ENCODE measurements at regions not wholly inside any gene's neighbourhood (a gene's known extent, or its start where the extent isn't known, plus 50 kb on each side); places are given as distances from the start of the nearest gene placed in this dataset.

- H3K9me3 Mint-ChIP-seq (ENCODE audit: unreplicated experiment): no peaks in the 10 kb centered on the region
- H3K36me3 Mint-ChIP-seq (ENCODE audit: low read depth, unreplicated experiment): no peaks in the 10 kb centered on the region
- H3K27ac Mint-ChIP-seq (ENCODE audit: unreplicated experiment): no peak overlapping the region
- DNase-seq (ENCODE audit: low spot score): no peak
- H3K4me1 Mint-ChIP-seq (ENCODE audit: unreplicated experiment): no peaks in the 10 kb centered on the region
- H3K27me3 Mint-ChIP-seq (ENCODE audit: unreplicated experiment): peaks cover 1% of the 10 kb centered on the region
- no peak overlapping the region for H3K4me3 Mint-ChIP-seq (ENCODE audit: unreplicated experiment)
- no peak for TF ChIP-seq CTCF (IDR thresholded peaks at IDR 0.05; ENCODE audit: unreplicated experiment)
Measured at GRCh38 chr4:33715841-33716395, 2528.4 kb downstream of the ARAP2 start.

GRCh38 chr4:33722254-33722653 lies 2522.1 kb downstream of the ARAP2 start:
- DNase-seq (ENCODE audit: low spot score): no peak

GRCh38 chr4:33722800-33723516 lies 2521.4 kb downstream of the ARAP2 start:
- no peak for DNase-seq (ENCODE audit: low spot score)
- Mint-ChIP-seq H3K4me3 (ENCODE audit: unreplicated experiment) (no peak overlapping the region), H3K9me3 (ENCODE audit: unreplicated experiment) (no peaks in the 10 kb centered on the region), H3K4me1 (ENCODE audit: unreplicated experiment) (no peaks in the 10 kb centered on the region), H3K27me3 (ENCODE audit: unreplicated experiment) (peaks cover 1% of the 10 kb centered on the region), H3K27ac (ENCODE audit: unreplicated experiment) (no peak overlapping the region), H3K36me3 (ENCODE audit: low read depth, unreplicated experiment) (no peaks in the 10 kb centered on the region)
- no peak for TF ChIP-seq CTCF (IDR thresholded peaks at IDR 0.05; ENCODE audit: unreplicated experiment)

More at GRCh38 chr4:33722254-33722653, 2522.1 kb downstream of the ARAP2 start:
- H3K27ac Mint-ChIP-seq (ENCODE audit: unreplicated experiment): no peak overlapping the region
- no peak for TF ChIP-seq CTCF (IDR thresholded peaks at IDR 0.05; ENCODE audit: unreplicated experiment)
- no peaks in the 10 kb centered on the region for H3K9me3 Mint-ChIP-seq (ENCODE audit: unreplicated experiment)
- no peak overlapping the region for H3K4me3 Mint-ChIP-seq (ENCODE audit: unreplicated experiment)
- H3K36me3 Mint-ChIP-seq (ENCODE audit: low read depth, unreplicated experiment): no peaks in the 10 kb centered on the region
- no peaks in the 10 kb centered on the region for H3K4me1 Mint-ChIP-seq (ENCODE audit: unreplicated experiment)
- peaks cover 1% of the 10 kb centered on the region for H3K27me3 Mint-ChIP-seq (ENCODE audit: unreplicated experiment)

GRCh38 chr4:33724685-33725084 lies 2519.6 kb downstream of the ARAP2 start:
- H3K27ac Mint-ChIP-seq (ENCODE audit: unreplicated experiment): no peak overlapping the region

More at GRCh38 chr4:33724685-33725084, 2519.6 kb downstream of the ARAP2 start:
- Mint-ChIP-seq H3K36me3 (ENCODE audit: low read depth, unreplicated experiment) (no peaks in the 10 kb centered on the region), H3K4me3 (ENCODE audit: unreplicated experiment) (no peak overlapping the region), H3K9me3 (ENCODE audit: unreplicated experiment) (no peaks in the 10 kb centered on the region), H3K4me1 (ENCODE audit: unreplicated experiment) (no peaks in the 10 kb centered on the region), H3K27me3 (ENCODE audit: unreplicated experiment) (no peaks in the 10 kb centered on the region)
- no peak for TF ChIP-seq CTCF (IDR thresholded peaks at IDR 0.05; ENCODE audit: unreplicated experiment)
- no peak for DNase-seq (ENCODE audit: low spot score)

Measured in endothelial cell (in vitro differentiated cells).